Tibial nerve (tissue), 3 donors: ENCODE measurements at regions not wholly inside any gene's neighbourhood (a gene's known extent, or its start where the extent isn't known, plus 50 kb on each side); places are given as distances from the start of the nearest gene placed in this dataset.

Source experiments
- CTCF ChIP-seq, 5 experiments: fragments of 200-600 bp in 3 of 5; fragments of 450-650 bp in 2 of 5; sonication (generic) in 3 of 5; IDR thresholded peaks; one replicate each; pipeline ENCODE4 v1.5.1; 2016 to 2019; ENCODE audit warnings: antibody characterized with exemption in 5 of 5, mild to moderate bottlenecking in 3 of 5, moderate library complexity in 2 of 5
- POLR2A ChIP-seq, 2 donors: fragments of 450-650 bp; IDR thresholded peaks; one replicate each; pipeline ENCODE4 v1.6.1; 2017; ENCODE audit warnings: antibody characterized with exemption in 2 of 2, mild to moderate bottlenecking in 2 of 2, moderate library complexity in 2 of 2

- TF ChIP-seq POLR2A (IDR thresholded peaks at IDR 0.05) (no peak), CTCF (IDR thresholded peaks at IDR 0.05) (no peak)
Observed at GRCh38 chr3:153096731-153097131, 65.3 kb upstream of the RAP2B start.
